Hematopoietic multipotent progenitor cell (in vitro differentiated cells): ENCODE measurements at regions not wholly inside any gene's neighbourhood (a gene's known extent, or its start where the extent isn't known, plus 50 kb on each side); places are given as distances from the start of the nearest gene placed in this dataset.
"Not testable (repeated sequence)": the region's sequence is repeated elsewhere in the genome, so short reads cannot be mapped to it uniquely, and the experiment has no call there.

Experiments
- DNase-seq, 3 donors: peaks; one replicate each; pipeline ENCODE4 v3.0.0-alpha.2; 2011 to 2015; ENCODE audit warnings: low read depth in 2 of 3, low spot score in 2 of 3

DNA sequence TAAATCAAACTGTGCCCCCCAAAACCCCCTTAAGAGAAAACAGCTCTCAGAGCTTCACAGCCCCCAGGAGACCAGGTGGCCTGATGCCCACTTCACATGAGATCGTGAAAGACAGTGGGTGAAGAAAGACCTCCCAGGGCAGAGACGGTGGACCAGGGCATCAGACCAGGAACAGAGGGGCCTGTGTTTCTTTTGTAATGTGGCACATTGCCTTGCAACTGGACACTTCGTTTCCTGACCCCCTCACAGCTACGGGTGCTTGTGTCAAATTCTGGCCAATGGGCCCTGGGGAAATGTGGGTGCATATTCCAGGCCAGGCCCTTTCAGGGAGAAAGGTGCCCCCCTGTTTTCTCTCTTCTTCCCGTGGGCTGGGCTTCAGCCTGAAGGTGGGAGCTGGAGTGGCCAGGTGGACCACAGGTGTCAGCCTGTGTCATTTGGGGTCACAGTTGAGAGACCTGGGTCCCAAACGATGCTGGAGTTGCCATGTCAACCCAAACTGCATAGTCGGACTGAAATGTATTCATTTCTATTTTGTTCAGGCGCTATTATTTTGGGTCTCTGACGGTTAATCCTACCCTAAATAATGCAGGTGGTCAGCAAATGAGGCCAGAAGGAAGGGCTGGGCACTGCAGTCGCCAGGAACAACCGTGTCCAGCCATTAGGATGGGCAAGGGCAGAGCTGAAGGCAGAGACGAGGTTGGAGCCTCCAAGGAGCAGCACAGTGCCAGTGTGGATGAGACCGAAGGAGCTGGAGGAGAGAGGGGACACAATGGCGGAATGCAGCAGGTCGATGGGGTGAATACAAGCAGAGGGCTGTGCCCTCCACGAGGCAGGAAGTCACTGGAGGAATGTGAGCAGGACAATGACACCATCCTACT is 338.2 kb downstream of the EIPR1 start:
- no peak for DNase-seq

DNA sequence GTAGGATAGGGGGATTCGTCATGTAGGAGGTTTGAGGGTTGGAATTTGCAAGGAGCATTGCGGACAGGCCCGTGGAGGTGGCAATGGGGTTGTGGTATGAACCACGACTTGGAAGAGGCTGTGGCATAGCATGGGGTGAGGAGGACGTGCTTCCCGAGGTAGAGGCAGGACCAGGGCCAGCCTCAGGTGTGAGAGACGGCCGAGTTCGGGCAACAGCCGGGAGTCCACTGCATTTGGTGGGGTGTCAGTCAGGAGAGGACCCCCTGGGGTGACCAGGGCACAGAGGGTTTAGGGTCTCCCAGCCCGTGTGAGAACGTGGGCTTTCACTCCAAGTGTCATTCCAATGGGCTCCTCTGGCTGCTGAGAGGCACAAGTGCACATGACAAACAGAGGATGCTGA is 339.0 kb downstream of the EIPR1 start:
- no peak for DNase-seq

DNA sequence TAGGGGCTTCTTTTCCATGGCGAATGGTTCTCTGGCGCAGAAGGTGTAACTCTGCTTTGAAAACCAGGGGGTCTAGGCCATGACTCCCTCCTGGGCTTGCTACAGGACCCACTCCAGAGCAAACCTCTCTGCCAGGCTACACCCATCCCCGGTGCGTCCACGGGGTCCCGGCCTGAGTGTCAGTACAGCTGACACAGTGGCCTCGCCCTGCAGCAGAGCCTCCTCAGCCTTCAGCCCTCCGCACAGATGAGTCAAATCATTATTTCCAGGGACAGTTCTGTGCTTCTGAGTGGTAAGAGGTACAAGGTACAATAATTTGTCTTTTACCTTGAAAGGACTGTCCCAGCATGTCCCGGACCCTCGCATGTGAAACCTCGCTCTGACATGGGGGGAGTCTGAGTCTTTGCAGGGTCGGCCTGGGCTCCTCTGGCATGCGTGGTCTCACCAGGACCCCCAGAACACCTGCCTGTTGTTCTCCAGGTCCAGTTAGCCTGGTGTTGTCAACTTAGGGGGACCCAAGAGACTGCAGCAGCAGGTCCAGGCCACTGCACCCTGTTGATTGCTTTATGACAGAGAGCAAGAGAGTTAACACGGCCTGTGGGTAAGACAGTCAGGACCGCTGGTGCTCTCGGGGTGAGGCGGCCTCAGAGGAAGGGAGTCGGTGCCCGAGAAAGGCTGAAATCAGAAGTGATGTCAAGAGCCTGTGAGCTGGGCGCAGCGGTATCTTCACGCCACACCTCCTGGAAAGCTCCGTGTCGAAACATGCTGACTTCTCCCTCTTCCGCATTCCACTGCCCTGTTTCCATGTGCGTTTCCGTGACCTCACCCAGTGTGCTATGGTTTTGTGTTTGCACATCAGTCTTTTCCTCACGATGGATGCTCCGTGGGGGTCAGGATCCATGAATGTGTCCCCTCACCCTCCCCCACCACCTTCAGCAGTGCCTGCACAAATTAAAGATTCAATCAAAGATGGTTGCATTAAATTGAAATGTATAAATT is 340.1 kb downstream of the EIPR1 start:
- no peak for DNase-seq

DNA sequence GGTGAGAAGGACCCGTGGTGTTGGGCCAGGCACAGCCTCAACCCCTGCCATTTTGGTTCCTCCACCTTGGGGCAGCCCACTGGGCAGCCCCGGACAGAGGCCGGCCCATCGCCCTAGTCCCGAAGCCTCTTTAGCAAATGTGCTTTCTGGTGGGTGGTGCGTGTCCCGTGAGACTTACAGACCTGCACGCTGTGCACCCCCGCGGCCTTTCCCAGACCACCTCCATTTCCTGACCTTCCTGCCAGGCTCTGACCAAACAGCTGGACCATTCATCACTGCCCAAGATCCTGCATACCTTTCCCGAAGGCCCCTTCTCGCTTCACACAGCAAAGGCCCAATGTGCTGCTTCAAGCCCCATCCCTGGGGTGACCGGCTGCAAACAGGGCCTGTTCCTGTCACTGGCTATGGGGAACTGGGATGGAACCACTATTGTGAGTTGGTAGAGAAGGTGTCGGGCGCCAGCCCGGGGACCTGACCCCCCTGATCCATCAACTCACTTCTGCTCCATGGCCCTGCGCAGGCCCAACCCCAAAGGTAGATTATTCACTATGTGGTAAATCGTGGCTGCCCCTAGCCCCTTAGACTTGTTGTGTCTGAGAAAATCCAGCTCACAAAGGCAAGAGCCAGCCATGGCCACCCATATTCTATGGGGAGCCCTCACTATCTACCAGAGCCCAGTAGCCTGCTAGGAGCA is 341.0 kb downstream of the EIPR1 start:
- no peak for DNase-seq

DNA sequence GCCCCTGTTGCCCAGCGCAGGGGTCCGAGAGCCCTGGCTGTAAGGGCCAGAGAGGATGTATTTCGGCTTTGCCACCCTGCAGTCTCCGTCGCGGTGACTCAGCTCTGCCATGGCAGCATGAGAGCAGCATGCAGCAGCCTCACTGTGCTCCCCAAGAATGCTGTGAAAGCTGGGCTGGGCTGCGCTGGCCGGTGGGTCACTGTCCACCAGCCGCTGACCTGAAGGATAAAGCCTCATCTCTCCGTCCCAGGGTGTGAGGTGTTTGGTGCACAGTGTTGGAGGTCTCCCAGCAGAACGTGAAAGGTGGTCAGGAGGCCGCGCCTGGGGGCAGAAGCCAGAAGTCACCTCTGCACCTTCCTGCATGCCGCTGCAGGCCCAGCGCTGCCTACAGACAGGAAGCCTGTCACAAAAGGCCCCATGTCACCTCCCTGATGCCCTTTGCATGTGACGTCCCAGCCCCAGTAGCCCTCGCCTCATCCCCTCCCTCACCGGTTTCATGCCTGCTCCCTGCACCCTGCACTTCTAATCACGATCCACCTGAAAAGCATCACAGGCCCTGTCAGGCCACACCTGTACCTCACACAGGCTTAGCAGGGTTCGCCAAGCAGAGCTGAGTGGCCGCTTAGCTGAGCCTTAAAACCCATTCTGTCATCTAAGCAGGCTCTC is 342.1 kb downstream of the EIPR1 start:
- no peak for DNase-seq

DNA sequence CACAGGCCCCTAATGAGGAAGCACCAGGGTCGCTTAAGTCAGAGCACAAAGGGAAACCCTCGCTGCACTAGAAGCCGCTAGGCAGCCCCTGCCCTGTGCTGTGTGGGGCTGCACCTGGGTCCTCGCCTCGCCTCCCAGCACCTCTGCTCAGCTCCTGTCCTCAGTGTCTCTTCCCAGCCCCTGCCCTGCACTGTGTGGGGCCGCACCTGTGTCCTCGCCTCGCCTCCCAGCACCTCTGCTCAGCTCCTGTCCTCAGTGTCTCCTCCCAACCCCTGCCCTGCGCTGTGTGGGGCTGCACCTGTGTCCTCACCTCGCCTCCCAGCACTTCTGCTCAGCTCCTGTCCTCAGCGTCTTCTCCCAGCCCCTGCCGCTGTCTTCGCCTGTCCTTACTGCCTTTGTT is 342.8 kb downstream of the EIPR1 start:
- DNase-seq, result no peak

DNA sequence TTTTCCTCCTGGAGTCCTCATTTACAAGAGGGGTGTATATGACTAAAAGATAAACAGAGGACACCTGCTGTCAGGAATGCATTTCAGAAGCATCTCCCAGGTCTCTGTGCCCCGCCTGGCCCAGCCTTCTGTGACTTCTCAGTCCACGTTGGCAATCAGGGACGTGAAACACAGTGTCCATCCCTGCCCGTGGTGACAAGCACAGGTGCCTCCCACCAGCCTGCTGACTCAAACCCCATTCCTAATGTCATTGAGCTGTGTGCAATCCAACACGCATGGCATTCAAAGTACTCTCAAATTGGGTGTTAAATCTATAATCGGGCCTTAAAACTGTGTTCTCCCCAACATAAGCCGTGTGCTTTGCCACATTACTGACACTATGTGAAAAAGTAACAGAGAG is 343.2 kb downstream of the EIPR1 start:
- no peak for DNase-seq

DNA sequence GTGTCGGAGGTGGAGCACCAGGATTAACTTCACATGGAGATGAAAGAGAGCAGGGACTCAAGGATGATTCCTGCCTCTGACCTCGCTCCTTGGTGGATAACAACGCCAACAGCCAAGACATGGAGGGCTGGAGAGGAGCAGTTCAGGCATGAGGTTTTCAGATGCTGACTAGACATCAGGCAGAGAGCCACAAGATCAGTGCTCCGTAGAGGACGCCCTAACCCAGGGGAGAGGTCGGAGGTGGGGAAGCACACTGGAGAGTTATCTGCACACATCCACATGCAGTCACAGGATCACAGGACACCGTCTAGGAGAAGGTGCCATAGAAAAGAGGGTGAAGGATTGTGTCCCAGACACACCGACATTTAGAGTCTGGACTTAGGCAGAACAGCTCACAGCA is 344.3 kb downstream of the EIPR1 start:
- DNase-seq, result no peak

DNA sequence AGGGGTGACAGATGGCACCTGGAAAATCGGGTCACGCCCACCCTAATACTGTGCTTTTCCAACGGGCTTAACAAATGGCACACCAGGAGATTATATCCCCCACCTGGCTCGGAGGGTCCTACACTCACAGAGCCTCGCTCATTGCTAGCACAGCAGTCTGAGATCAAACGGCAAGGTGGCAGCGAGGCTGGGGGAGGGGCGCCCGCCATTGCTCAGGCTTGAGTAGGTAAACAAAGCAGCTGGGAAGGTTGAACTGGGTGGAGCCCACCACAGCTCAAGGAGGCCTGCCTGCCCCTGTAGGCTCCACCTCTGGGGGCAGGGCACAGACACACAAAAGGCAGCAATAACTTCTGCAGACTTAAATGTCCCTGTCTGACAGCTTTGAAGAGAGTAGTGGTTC is 346.8 kb downstream of the EIPR1 start:
- not testable (repeated sequence) for DNase-seq

DNA sequence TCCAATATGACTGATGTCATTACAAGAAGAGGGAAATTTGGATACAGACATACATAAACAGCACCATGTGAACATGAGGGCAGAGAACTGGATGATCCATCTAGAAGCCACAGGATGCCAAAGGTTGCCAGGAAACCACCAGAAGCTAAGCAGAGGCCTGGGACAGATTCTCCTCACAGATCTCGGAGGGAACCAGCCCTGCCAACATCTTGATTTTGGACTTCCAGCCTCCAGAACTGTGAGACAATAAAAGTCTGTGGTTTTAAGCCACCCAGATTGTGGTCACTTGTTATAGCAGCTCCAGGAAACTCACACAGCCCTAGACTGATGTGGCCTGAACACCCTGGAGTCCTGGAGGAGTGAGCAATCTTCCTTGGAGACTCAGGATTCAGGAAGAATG is 351.6 kb downstream of the EIPR1 start:
- no peak for DNase-seq

DNA sequence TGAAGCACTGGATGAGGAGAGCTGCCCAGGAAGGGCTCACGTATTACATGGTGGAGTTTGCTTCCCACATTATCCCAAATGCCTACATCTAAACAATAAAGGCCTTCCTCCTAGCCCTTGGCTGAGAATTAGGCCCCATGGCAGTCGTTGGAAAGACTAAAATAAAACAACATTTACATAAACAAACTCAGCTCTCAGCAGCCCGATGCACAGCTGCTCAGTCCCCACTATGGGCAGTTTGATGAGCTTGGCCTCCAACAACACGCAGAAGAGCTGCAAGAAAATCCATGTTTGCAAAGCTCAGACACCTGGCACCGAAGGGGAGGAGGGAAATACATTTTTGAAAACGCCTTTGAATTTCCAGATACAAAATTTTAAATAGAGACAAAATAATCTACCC is 352.4 kb downstream of the EIPR1 start:
- no peak for DNase-seq

DNA sequence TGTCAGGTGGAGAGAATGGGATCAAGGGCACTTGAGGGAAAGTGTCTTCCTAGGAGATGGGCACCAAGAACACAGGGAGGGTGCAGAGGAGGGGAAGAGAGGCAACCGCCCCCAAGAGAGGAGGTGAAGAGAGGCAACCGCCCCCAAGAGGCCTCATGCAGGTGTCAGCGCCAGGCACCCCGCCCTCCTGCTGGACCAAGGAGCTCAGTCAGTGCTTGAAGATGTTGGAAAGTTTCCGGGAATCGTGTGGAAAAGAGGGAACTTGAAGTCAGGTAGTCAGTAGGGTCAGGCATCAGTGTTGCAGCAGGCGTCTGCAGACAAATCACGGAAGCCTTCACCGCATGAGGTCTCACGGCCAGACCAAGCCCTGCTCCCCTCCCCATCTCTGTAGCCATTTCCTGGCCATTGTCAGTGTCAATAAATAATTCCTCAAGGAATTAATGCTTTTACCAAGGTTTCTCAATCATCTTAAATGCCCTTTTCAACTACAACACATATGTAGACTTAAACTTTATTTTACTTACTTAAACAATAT is 353.1 kb downstream of the EIPR1 start:
- DNase-seq, result no peak

DNA sequence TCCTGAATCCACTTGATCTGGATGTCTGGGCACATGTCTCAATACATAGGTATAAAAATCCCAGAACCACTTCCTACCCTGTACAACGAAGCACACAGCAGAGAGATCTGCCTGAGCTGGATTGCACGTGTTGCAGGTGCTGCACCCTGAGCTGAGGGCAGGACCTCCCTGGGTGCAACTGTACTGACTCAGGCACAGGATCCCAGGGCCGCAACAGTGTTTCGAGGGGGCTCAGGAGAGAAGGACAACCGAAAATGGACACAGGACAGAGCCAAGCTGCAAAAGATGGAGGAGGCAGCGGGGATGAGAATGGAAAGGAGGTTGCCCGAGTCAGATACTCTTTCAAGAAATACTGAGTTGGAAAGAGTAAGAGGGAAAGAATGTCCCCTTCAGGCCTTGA is 354.1 kb downstream of the EIPR1 start:
- no peak for DNase-seq

DNA sequence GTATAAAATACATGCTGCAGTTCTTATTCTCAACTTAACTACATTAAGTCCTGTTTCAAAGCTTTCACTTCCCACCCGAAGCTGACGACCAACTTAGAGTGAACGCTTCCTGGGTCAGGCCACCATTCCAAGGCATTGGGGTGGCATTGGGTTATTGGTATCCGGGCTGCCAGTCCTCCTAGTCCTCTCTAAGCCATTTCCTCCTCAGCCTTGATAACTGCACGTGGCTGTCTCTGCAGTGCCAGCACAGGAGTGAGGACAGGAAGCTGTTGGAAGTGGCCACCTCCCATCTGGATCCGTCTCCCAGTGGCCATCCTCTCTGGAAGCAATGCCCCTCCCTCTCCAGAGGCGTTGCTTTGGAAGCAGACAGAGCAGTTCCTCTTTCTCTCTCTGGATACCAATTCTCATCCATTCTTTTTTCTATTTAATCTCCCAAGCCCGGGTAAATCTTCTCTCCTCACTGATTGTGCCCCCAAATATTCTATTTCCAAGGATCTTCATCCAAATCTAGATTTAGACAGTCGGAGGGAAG is 354.7 kb downstream of the EIPR1 start:
- DNase-seq, result no peak

DNA sequence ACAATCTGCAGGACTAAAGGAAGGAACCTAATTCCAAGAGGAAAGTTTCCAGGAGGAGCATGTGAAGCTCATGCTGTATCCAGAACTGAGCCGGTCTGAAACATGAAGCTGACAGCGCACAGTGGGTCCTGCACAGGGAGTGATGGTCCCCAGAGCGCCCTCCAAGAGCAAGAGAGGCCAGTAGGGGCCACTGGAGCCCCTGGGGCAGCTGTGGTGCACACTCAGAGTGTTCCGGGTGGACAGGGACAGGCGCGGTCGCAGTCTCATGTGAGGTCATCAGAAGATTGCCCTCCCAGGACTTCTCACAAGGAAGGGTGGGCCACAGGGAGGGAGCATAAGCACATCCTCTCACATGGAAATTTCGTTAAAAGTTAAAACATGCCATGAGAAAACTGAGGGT is 355.9 kb downstream of the EIPR1 start:
- DNase-seq, result no peak

DNA sequence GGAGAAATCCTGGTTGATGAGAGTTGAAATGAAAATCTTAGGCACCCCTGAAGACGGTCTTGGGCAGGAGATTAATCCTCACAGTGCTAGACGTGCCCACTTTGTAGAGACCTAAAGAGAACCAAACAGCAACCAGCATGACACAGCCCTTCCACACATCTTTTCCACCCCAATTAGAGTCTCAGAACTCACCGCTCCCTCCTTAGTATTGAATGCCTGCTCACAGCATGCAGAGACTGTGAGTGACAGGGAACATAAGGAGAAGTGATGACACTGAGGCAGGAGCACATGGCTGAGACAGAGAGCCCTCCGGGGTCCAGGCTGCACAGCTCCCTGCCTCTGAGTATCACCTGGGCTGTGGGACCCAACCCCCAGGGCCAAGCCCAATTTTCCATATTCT is 367.6 kb downstream of the EIPR1 start:
- no peak for DNase-seq

DNA sequence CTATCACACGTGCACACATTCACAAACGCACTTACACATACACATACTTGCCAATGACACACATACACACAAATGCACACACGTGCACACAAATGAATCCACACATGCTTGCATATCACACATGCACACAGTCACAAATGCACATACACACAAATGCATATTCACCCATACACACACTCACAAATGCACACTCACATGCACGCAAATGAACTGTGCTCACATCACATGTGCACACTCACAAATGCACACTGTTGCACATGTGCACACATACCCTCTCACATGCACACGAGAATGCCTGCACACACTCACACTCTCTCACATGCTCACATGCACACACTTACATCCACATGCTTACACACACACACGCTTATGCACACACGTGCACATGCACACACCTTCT is 368.1 kb downstream of the EIPR1 start:
- no peak for DNase-seq

DNA sequence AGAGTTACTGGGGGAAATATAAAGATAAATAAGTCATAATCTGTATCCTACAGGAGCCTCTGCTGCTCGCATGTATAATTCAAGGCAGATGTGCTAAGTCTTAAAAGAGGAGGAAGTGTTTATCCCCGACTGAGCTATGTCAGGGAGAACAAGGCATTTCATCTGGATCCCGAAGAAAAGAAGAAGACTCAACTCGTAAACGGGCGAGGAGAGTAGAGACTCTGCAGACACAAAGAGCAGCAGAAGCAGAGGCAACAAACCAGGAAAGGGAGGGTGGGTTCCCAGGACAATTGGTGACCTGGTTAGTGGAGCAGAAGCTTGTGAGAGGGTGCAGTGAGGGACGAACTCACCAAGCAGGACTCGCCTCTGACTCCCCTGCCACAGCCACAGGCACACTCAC is 368.6 kb downstream of the EIPR1 start:
- no peak for DNase-seq

DNA sequence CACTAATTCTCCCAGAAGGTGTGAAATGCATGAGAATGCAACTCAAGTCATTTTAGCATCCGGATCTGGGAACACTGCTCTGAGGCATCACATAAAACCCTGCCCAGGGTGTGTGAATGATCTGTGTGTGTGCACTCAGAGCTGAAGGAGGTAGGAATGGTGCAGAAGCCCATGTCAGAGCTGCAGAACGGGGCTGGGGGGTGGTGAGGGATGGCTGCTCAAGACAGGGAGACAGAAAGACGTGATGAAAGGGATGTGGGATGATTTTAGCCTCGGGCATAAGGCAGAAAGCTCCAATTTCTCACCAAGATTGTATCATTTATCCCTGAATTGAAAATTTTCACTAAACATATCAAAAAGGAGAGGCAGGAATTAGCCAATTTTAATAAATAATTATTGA is 369.1 kb downstream of the EIPR1 start:
- DNase-seq, result no peak

DNA sequence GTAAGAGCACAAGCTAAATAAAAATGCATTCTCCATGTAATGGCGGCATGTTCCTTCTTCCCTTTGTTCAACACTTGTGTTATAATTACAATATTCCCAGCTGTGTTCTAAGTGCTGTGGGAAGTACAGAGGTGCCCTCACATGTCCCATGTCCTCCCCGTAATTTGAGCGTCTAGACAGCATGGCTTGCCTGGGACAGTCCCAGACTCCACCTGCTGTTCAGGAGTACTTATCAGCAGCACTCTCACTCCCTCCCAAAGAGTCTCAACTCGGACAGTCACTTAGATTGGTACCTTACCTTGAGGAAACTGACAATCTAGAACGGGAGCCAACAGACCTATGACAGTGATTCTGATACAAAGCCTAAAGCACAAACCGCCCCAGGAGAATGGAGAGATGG is 370.5 kb downstream of the EIPR1 start:
- DNase-seq, result no peak
